HG03520 (cell line): ENCODE measurements at regions not wholly inside any gene's neighbourhood (a gene's known extent, or its start where the extent isn't known, plus 50 kb on each side); places are given as distances from the start of the nearest gene placed in this dataset.
A peak's percentile ranks its signal among the peaks of the same experiment; 100 is the strongest.
"Not testable (repeated sequence)": the region's sequence is repeated elsewhere in the genome, so short reads cannot be mapped to it uniquely, and the experiment has no call there.

Source experiments
- ATAC-seq: cut with Tn5 transposase; IDR thresholded peaks from one replicate; pipeline ENCODE4 v1.9.1; 2021; ENCODE audit warnings: mild to moderate bottlenecking, moderate library complexity; ENCODE audit not compliant: unreplicated experiment

GRCh38 chr6:140811642-140812041, 1321.1 kb upstream of the GJE1 start:
- no peak for ATAC-seq

GRCh38 chr6:140809694-140810101, 1323.0 kb upstream of the GJE1 start:
- peak; percentile 96 for ATAC-seq

GRCh38 chr6:140806431-140806830, 1326.3 kb upstream of the GJE1 start:
- no peak for ATAC-seq

- ATAC-seq: no peak
These were observed 1338.2 kb upstream of the GJE1 start for GRCh38 chr6:140794544-140794943.

- ATAC-seq: no peak
These were observed 1342.6 kb upstream of the GJE1 start for GRCh38 chr6:140790109-140790508.

GRCh38 chr6:140789466-140789865, 1343.3 kb upstream of the GJE1 start:
- ATAC-seq: no peak

GRCh38 chr6:140785926-140786325, 1346.8 kb upstream of the GJE1 start:
- ATAC-seq: no peak

GRCh38 chr6:140784573-140784972, 1348.2 kb upstream of the GJE1 start:
- ATAC-seq: no peak

- ATAC-seq: not testable (repeated sequence)
These were observed 1349.2 kb upstream of the GJE1 start for GRCh38 chr6:140783504-140783903.

- no peak for ATAC-seq
These were observed 1349.8 kb upstream of the GJE1 start for GRCh38 chr6:140782941-140783340.

GRCh38 chr6:140779991-140780596, 1352.6 kb upstream of the GJE1 start:
- no peak for ATAC-seq

- no peak for ATAC-seq
These were observed 1353.4 kb upstream of the GJE1 start for GRCh38 chr6:140779341-140779740.

GRCh38 chr6:140777780-140778179, 1354.9 kb upstream of the GJE1 start:
- ATAC-seq: no peak

GRCh38 chr6:140775061-140775460, 1357.7 kb upstream of the GJE1 start:
- ATAC-seq: no peak

- ATAC-seq: peak; percentile 100
These were observed 1358.6 kb upstream of the GJE1 start for GRCh38 chr6:140774080-140774505.

- ATAC-seq: no peak
These were observed 1359.4 kb upstream of the GJE1 start for GRCh38 chr6:140773276-140773675.

- ATAC-seq: no peak
These were observed 1360.1 kb upstream of the GJE1 start for GRCh38 chr6:140772576-140772975.

- no peak for ATAC-seq
These were observed 1364.6 kb upstream of the GJE1 start for GRCh38 chr6:140768133-140768532.

- no peak for ATAC-seq
These were observed 1365.7 kb upstream of the GJE1 start for GRCh38 chr6:140766999-140767398.

GRCh38 chr6:140758169-140758877, 1374.4 kb upstream of the GJE1 start:
- no peak for ATAC-seq

- ATAC-seq: no peak
These were observed 1377.8 kb upstream of the CITED2 start for GRCh38 chr6:140752234-140752633.

- no peak for ATAC-seq
These were observed 1372.7 kb upstream of the CITED2 start for GRCh38 chr6:140747114-140747513.
